ENCODE measurements at regions not wholly inside any gene's neighbourhood (a gene's known extent, or its start where the extent isn't known, plus 50 kb on each side); places are given as distances from the start of the nearest gene placed in this dataset.

DNA sequence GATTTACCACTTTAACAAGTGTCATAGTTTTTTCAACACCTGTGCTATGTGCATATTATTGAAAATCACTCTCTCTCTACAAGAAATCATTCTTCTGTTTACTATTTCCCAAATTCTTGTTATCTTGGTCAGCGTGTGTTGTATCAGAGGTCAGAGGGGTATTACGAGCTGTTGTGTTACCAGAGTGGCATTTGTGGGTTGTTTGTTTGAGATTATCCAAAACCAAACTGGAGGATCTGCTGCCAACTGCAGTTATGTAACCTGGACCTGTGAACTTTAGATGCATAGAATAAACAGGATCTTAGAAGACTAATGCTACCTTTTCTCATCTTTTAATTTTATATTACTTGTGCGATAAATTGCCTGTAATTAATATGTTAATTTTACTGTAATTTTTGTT, 1751.4 kb upstream of the SPRY2 start:
- TF ChIP-seq, protein P1, sequence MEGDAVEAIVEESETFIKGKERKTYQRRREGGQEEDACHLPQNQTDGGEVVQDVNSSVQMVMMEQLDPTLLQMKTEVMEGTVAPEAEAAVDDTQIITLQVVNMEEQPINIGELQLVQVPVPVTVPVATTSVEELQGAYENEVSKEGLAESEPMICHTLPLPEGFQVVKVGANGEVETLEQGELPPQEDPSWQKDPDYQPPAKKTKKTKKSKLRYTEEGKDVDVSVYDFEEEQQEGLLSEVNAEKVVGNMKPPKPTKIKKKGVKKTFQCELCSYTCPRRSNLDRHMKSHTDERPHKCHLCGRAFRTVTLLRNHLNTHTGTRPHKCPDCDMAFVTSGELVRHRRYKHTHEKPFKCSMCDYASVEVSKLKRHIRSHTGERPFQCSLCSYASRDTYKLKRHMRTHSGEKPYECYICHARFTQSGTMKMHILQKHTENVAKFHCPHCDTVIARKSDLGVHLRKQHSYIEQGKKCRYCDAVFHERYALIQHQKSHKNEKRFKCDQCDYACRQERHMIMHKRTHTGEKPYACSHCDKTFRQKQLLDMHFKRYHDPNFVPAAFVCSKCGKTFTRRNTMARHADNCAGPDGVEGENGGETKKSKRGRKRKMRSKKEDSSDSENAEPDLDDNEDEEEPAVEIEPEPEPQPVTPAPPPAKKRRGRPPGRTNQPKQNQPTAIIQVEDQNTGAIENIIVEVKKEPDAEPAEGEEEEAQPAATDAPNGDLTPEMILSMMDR (conservative IDR thresholded peaks at IDR 0.05; ENCODE audit: low read depth, low read length), result no peak
- no peak for TF ChIP-seq POLR2A (IDR thresholded peaks at IDR 0.05; ENCODE audit: low read depth, low read length)
- TF ChIP-seq SMC3 (IDR thresholded peaks at IDR 0.05; ENCODE audit: low read depth, low read length), result no peak
- no peak for TF ChIP-seq RAD21 (IDR thresholded peaks at IDR 0.05; ENCODE audit: low read length)
- TF ChIP-seq BHLHE40 (IDR thresholded peaks at IDR 0.05; ENCODE audit: low read depth, low read length), result no peak
- TF ChIP-seq, protein P2, sequence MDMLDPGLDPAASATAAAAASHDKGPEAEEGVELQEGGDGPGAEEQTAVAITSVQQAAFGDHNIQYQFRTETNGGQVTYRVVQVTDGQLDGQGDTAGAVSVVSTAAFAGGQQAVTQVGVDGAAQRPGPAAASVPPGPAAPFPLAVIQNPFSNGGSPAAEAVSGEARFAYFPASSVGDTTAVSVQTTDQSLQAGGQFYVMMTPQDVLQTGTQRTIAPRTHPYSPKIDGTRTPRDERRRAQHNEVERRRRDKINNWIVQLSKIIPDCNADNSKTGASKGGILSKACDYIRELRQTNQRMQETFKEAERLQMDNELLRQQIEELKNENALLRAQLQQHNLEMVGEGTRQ (IDR thresholded peaks at IDR 0.05; ENCODE audit: low read depth, low read length), result no peak
- no peak for TF ChIP-seq MAFK (IDR thresholded peaks at IDR 0.05; ENCODE audit: low read depth, low read length)

All from IMR-90 (cell line).